GM12892 (cell line): ENCODE measurements at regions not wholly inside any gene's neighbourhood (a gene's known extent, or its start where the extent isn't known, plus 50 kb on each side); places are given as distances from the start of the nearest gene placed in this dataset.

Source experiments
- POLR2A ChIP-seq: IDR thresholded peaks from 2 replicates; pipeline ENCODE4 v1.6.1; 2011; ENCODE audit warnings: low read depth, low read length, control low read depth
- POLR2AphosphoS5 ChIP-seq: IDR thresholded peaks from 2 replicates; pipeline ENCODE4 v1.6.1; 2011; ENCODE audit warnings: low read depth, low read length, control low read depth
- TAF1 ChIP-seq: IDR thresholded peaks from 2 replicates; pipeline ENCODE4 v1.6.1; 2011; ENCODE audit warnings: low read depth, mild to moderate bottlenecking, control low read depth, low read length, borderline replicate concordance

GRCh38 chr9:89928106-89928505 lies 323.3 kb downstream of the GADD45G start:
- TF ChIP-seq POLR2A (no peak), POLR2AphosphoS5 (no peak), TAF1 (no peak)
